ENCODE measurements at regions not wholly inside any gene's neighbourhood (a gene's known extent, or its start where the extent isn't known, plus 50 kb on each side); places are given as distances from the start of the nearest gene placed in this dataset.

DNA sequence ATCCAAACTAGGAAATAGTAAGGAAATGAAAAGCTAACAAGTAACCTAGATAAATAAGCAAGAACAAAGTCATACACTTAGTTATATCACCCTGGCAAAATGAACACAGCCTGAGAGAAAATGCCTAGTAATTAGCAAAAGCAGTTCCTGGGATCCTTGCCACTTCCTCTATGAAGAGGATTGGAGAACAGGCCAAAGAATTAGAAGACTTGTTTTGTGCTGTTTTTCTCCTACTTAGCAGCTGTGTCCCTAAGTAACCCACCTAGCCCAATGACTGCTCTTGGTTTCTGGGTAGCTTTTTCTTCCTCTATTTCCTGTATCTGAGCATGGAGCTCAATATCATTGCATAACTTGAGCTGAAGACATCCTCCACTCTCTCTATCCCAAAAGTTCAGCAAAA, 713.9 kb downstream of the ETS1 start (continued):
- TF ChIP-seq, protein P1, sequence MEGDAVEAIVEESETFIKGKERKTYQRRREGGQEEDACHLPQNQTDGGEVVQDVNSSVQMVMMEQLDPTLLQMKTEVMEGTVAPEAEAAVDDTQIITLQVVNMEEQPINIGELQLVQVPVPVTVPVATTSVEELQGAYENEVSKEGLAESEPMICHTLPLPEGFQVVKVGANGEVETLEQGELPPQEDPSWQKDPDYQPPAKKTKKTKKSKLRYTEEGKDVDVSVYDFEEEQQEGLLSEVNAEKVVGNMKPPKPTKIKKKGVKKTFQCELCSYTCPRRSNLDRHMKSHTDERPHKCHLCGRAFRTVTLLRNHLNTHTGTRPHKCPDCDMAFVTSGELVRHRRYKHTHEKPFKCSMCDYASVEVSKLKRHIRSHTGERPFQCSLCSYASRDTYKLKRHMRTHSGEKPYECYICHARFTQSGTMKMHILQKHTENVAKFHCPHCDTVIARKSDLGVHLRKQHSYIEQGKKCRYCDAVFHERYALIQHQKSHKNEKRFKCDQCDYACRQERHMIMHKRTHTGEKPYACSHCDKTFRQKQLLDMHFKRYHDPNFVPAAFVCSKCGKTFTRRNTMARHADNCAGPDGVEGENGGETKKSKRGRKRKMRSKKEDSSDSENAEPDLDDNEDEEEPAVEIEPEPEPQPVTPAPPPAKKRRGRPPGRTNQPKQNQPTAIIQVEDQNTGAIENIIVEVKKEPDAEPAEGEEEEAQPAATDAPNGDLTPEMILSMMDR (conservative IDR thresholded peaks at IDR 0.05; ENCODE audit: low read depth in 2 of 2) = no peak
- TF ChIP-seq POLR2AphosphoS5 (IDR thresholded peaks at IDR 0.05; ENCODE audit: low read depth) (no peak), CREB1 (CRISPR knock-in tag; IDR thresholded peaks at IDR 0.05; ENCODE audit: low read depth) (no peak)

DNA sequence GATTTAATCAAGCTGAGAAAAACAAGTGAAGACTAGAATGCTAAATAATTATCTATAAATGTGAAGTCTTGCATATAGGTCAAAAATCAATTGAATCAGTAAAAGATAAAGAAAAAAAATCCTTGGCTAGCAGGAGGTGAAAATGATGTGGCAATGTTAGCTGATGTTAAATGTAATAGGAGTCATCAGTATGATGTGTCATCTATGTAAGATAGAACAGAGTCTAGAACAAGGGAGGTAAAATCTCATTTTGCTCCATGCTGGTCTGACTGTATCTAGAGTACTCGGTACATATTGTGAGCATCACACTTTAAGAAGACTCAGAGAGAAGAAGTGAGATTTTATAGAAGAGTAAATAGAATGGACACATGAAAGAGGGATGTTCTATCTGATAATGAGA, 721.2 kb downstream of the ETS1 start:
- Mint-ChIP-seq H3K27ac (no peak overlapping the region), H3K4me3 (no peak overlapping the region), H3K36me3 (ENCODE audit: low read depth) (no peaks in the 10 kb centered on the region), H3K4me1 (no peaks in the 10 kb centered on the region), H3K9me3 (0 out of 3 replicates have a peak, but pooled peaks cover 5% of the 10 kb centered on the region), H3K27me3 (ENCODE audit: insufficient read depth, low read depth, poor library complexity) (no peaks in the 10 kb centered on the region)
- no peaks in the 10 kb centered on the region for H3K4me1 ChIP-seq (ENCODE audit: insufficient read depth)
- H2AFZ ChIP-seq = no peak overlapping the region
- no peaks in the 10 kb centered on the region for H3K27me3 ChIP-seq (ENCODE audit: insufficient read depth)
- H3K36me3 ChIP-seq (ENCODE audit: insufficient read depth) = no peaks in the 10 kb centered on the region
- H3F3A ChIP-seq (replicated peaks; ENCODE audit: low read depth) = no peaks in the 10 kb centered on the region
- H3K4me3 ChIP-seq = no peak overlapping the region
- ATAC-seq (no peak), DNase-seq (ENCODE audit: low spot score) (no peak)
- H3K9me2 ChIP-seq (ENCODE audit: insufficient read depth) = no peaks in the 10 kb centered on the region
- H4K20me1 ChIP-seq (replicated peaks; ENCODE audit: insufficient read depth) = no peaks in the 10 kb centered on the region
- H3K4me2 ChIP-seq = no peak overlapping the region
- TF ChIP-seq, protein P2, sequence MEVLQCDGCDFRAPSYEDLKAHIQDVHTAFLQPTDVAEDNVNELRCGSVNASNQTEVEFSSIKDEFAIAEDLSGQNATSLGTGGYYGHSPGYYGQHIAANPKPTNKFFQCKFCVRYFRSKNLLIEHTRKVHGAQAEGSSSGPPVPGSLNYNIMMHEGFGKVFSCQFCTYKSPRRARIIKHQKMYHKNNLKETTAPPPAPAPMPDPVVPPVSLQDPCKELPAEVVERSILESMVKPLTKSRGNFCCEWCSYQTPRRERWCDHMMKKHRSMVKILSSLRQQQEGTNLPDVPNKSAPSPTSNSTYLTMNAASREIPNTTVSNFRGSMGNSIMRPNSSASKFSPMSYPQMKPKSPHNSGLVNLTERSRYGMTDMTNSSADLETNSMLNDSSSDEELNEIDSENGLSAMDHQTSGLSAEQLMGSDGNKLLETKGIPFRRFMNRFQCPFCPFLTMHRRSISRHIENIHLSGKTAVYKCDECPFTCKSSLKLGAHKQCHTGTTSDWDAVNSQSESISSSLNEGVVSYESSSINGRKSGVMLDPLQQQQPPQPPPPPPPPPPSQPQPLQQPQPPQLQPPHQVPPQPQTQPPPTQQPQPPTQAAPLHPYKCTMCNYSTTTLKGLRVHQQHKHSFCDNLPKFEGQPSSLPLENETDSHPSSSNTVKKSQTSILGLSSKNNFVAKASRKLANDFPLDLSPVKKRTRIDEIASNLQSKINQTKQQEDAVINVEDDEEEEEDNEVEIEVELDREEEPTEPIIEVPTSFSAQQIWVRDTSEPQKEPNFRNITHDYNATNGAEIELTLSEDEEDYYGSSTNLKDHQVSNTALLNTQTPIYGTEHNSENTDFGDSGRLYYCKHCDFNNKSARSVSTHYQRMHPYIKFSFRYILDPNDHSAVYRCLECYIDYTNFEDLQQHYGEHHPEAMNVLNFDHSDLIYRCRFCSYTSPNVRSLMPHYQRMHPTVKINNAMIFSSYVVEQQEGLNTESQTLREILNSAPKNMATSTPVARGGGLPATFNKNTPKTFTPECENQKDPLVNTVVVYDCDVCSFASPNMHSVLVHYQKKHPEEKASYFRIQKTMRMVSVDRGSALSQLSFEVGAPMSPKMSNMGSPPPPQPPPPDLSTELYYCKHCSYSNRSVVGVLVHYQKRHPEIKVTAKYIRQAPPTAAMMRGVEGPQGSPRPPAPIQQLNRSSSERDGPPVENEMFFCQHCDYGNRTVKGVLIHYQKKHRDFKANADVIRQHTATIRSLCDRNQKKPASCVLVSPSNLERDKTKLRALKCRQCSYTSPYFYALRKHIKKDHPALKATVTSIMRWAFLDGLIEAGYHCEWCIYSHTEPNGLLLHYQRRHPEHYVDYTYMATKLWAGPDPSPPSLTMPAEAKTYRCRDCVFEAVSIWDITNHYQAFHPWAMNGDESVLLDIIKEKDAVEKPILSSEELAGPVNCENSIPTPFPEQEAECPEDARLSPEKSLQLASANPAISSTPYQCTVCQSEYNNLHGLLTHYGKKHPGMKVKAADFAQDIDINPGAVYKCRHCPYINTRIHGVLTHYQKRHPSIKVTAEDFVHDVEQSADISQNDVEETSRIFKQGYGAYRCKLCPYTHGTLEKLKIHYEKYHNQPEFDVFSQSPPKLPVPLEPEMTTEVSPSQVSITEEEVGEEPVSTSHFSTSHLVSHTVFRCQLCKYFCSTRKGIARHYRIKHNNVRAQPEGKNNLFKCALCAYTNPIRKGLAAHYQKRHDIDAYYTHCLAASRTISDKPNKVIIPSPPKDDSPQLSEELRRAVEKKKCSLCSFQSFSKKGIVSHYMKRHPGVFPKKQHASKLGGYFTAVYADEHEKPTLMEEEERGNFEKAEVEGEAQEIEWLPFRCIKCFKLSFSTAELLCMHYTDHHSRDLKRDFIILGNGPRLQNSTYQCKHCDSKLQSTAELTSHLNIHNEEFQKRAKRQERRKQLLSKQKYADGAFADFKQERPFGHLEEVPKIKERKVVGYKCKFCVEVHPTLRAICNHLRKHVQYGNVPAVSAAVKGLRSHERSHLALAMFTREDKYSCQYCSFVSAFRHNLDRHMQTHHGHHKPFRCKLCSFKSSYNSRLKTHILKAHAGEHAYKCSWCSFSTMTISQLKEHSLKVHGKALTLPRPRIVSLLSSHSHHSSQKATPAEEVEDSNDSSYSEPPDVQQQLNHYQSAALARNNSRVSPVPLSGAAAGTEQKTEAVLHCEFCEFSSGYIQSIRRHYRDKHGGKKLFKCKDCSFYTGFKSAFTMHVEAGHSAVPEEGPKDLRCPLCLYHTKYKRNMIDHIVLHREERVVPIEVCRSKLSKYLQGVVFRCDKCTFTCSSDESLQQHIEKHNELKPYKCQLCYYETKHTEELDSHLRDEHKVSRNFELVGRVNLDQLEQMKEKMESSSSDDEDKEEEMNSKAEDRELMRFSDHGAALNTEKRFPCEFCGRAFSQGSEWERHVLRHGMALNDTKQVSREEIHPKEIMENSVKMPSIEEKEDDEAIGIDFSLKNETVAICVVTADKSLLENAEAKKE (CRISPR knock-in tag; IDR thresholded peaks at IDR 0.05) = no peak
- TF ChIP-seq STAT1 (IDR thresholded peaks at IDR 0.05; ENCODE audit: unreplicated experiment) = no peak
- TF ChIP-seq EZH2phosphoT487 (IDR thresholded peaks at IDR 0.05; ENCODE audit: unreplicated experiment) = no peak
- no peak for TF ChIP-seq NANOG (IDR thresholded peaks at IDR 0.05; ENCODE audit: borderline replicate concordance)
- no peak for TF ChIP-seq ZNF331 (CRISPR knock-in tag; IDR thresholded peaks at IDR 0.05; ENCODE audit: low read depth)
- TF ChIP-seq, protein P1 (conservative IDR thresholded peaks at IDR 0.05; ENCODE audit: low read depth in 2 of 2) = no peak
- H3K79me2 ChIP-seq (replicated peaks; ENCODE audit: insufficient read depth) = no peaks in the 10 kb centered on the region
- H3K27ac ChIP-seq (ENCODE audit: low read depth) = no peak overlapping the region

Data from GM23338 (cell line).